T-cell (primary cell): ENCODE measurements at regions not wholly inside any gene's neighbourhood (a gene's known extent, or its start where the extent isn't known, plus 50 kb on each side); places are given as distances from the start of the nearest gene placed in this dataset.

Source experiments
- ATAC-seq, 4 experiments: fragments of 200-7000 bp in 3 of 4; fragments of 150-1000 bp in 1 of 4; cut with Tn5 transposase; replicated peaks in 1 of 4; 1 replicate in 3 of 4; 2 replicates in 1 of 4; pipeline ENCODE4 v1.10.0; 2021; ENCODE audit warnings: moderate library complexity in 3 of 4, mild to moderate bottlenecking in 2 of 4, moderate number of reproducible peaks in 1 of 4
- CTCF ChIA-PET, 2 donors: fragments of 300-600 bp; sonication (Branson Sonifier 250); formaldehyde crosslinking; loops; one replicate each; lab custom pipeline; 2022; ENCODE audit warnings: antibody characterized with exemption in 2 of 2; lab: Charles Lee
- POLR2A ChIA-PET, 2 donors: fragments of 300-600 bp; sonication (Branson Sonifier 250); formaldehyde crosslinking; loops; one replicate each; lab custom pipeline; 2022; ENCODE audit warnings: antibody characterized with exemption in 2 of 2; lab: Charles Lee
- DNase-seq, 35 experiments: peaks; one replicate each; pipeline versions ENCODE4 v3.0.0 to v3.0.0-alpha.2; 2013 to 2023
- H3K27ac ChIP-seq: one replicate; pipeline ENCODE4 v1.5.1; 2013; ENCODE audit warnings: low read length
- H3K27me3 ChIP-seq, 2 experiments: replicated peaks in 1 of 2; 1 replicate in 1 of 2; 2 replicates in 1 of 2; pipeline versions ENCODE4 v1.6.1 to v1.7.0; 2013; ENCODE audit warnings: low read length in 1 of 2, mixed read lengths in 1 of 2; ENCODE audit not compliant: control insufficient read depth in 2 of 2, insufficient read depth in 2 of 2; ENCODE audit errors: extremely low read depth in 1 of 2
- H3K36me3 ChIP-seq, 2 donors: 1 replicate in 1 of 2; 2 replicates in 1 of 2; pipeline versions ENCODE4 v1.6.1 to v1.7.0; 2013; ENCODE audit warnings: low read length in 1 of 2; ENCODE audit not compliant: control insufficient read depth in 2 of 2, insufficient read depth in 1 of 2; ENCODE audit errors: extremely low read depth in 1 of 2
- H3K4me1 ChIP-seq, 2 experiments: 1 replicate in 1 of 2; 2 replicates in 1 of 2; pipeline versions ENCODE4 v1.6.1 to v1.7.0; 2013; ENCODE audit warnings: low read length in 2 of 2, mixed read lengths in 1 of 2; ENCODE audit not compliant: insufficient read depth in 2 of 2, control insufficient read depth in 1 of 2; ENCODE audit errors: extremely low read depth in 1 of 2
- H3K4me3 ChIP-seq, 2 donors: 1 replicate in 1 of 2; 2 replicates in 1 of 2; pipeline versions ENCODE4 v1.5.1 to v1.7.0; 2013; ENCODE audit warnings: mild to moderate bottlenecking in 2 of 2, low read length in 1 of 2, moderate library complexity in 1 of 2; ENCODE audit not compliant: control insufficient read depth in 1 of 2; ENCODE audit errors: extremely low read depth in 1 of 2
- H3K9me3 ChIP-seq: 2 replicates; pipeline ENCODE4 v1.7.0; 2013
- H3K27ac Mint-ChIP-seq, 2 donors: one replicate each; pipeline ENCODE4 v1.8.0; 2020 to 2021; ENCODE audit warnings: mild to moderate bottlenecking in 2 of 2, mixed read lengths in 2 of 2
- H3K27me3 Mint-ChIP-seq, 2 donors: one replicate each; pipeline ENCODE4 v1.8.0; 2021 to 2022; ENCODE audit warnings: mixed read lengths in 2 of 2
- H3K36me3 Mint-ChIP-seq: one replicate; pipeline ENCODE4 v1.8.0; 2021; ENCODE audit warnings: mixed read lengths
- H3K4me1 Mint-ChIP-seq, 3 donors: one replicate each; pipeline ENCODE4 v1.8.0; 2020 to 2022; ENCODE audit warnings: mixed read lengths in 3 of 3, mild to moderate bottlenecking in 1 of 3
- H3K4me3 Mint-ChIP-seq, 3 donors: one replicate each; pipeline ENCODE4 v1.8.0; 2020 to 2022; ENCODE audit warnings: mild to moderate bottlenecking in 3 of 3, mixed read lengths in 3 of 3, moderate library complexity in 3 of 3
- H3K9me3 Mint-ChIP-seq, 3 donors: one replicate each; pipeline ENCODE4 v1.8.0; 2020 to 2022; ENCODE audit warnings: mixed read lengths in 3 of 3
- WGBS: methylation state at CpG from one replicate; pipeline ENCODE4 v1.1.5; 2013; ENCODE audit warnings: missing lambda C conversion rate; ENCODE audit not compliant: insufficient coverage; 5-methylcytosine and 5-hydroxymethylcytosine counted together

DNA sequence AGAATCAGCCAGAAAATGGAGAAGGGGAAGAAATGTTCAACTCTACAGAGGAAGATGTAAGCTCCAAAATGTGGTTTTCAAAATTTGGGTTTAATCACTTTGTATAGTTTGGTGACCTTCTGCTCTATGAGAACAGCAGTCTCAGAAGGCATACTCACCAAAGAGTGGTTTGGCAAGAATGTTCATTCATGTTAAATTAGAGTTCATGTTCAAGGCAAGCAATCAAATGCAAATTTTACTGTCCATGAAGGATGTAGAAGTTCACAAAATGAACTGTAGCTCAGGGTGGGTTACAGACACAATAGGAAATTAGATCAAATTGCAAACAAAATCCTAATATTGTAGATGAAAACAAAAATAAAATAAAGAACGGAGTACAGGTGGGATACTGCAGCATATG lies 606.7 kb upstream of the PCDH20 start:
- Histone ChIP-seq H3K9me3 (no peaks in the 10 kb centered on the region), H3K36me3 (no peaks in the 10 kb centered on the region), H3K27ac (no peak overlapping the region), H3K27me3 (no peaks in the 10 kb centered on the region), H3K4me3 (no peak overlapping the region), H3K4me1 (no peaks in the 10 kb centered on the region)
- ATAC-seq (no peak), DNase-seq (no peak)
- ChIA-PET POLR2A (no interaction called here), CTCF (interaction anchor here in 1 of 2 donors (0.5 kb wide), 1 partner anchor 132 kb away, joined by 3 read pairs; no protein-coding TSS in a partner anchor)
- H3K9me3 Mint-ChIP-seq: peaks cover 4 to 7% (median 6%) of the 10 kb centered on the region in 3 donors
- no peaks in the 10 kb centered on the region for H3K4me1 Mint-ChIP-seq
- no peak overlapping the region for H3K4me3 Mint-ChIP-seq
- H3K36me3 Mint-ChIP-seq: no peaks in the 10 kb centered on the region
- no CpG with 5 or more reads among the region's 1 CpG for WGBS
- H3K27me3 Mint-ChIP-seq: no peaks in the 10 kb centered on the region
- H3K27ac Mint-ChIP-seq: no peak overlapping the region

GRCh38 chr13:62019858-62020257 lies 604.2 kb upstream of the PCDH20 start:
- POLR2A ChIA-PET: no interaction called here
- H3K4me3 Mint-ChIP-seq: no peak overlapping the region
- no peaks in the 10 kb centered on the region for H3K27me3 Mint-ChIP-seq
- ATAC-seq (no peak), DNase-seq (no peak)
- no peak overlapping the region for H3K27ac Mint-ChIP-seq
- Histone ChIP-seq H3K9me3 (no peaks in the 10 kb centered on the region), H3K4me1 (no peaks in the 10 kb centered on the region), H3K27me3 (no peaks in the 10 kb centered on the region), H3K4me3 (no peak overlapping the region), H3K27ac (no peak overlapping the region), H3K36me3 (no peaks in the 10 kb centered on the region)
- H3K9me3 Mint-ChIP-seq: peaks cover 3 to 5% (median 4%) of the 10 kb centered on the region in 3 donors
- CTCF ChIA-PET: no interaction called here
- H3K4me1 Mint-ChIP-seq: no peaks in the 10 kb centered on the region
- H3K36me3 Mint-ChIP-seq: no peaks in the 10 kb centered on the region

DNA sequence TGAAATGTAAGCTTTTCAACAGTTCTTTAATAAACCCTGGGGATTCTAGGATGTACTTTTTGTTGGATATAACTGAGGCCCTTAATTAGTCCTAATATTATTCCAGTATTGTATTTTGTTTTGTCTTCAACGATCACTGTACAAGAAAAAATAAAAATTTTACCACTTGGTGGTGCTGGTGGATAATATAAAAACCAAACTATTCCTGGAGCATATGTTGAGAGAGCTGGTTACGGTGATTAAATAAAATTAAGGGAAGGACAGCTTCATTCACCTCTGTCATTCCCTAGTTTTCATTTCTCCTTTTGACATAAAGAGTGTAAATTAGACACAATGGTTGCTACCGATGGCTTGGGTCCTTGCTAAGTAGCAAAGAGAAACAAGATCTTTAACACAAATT lies 598.6 kb upstream of the PCDH20 start:
- Histone ChIP-seq H3K36me3 (no peaks in the 10 kb centered on the region), H3K4me1 (no peaks in the 10 kb centered on the region), H3K27ac (no peak overlapping the region), H3K27me3 (no peaks in the 10 kb centered on the region), H3K4me3 (no peak overlapping the region), H3K9me3 (no peaks in the 10 kb centered on the region)
- CTCF ChIA-PET: no interaction called here
- DNase-seq (no peak), ATAC-seq (no peak)
- Mint-ChIP-seq H3K4me1 (no peaks in the 10 kb centered on the region), H3K4me3 (no peak overlapping the region), H3K9me3 (peaks cover 0 to 2% (median under 1%) of the 10 kb centered on the region in 3 donors), H3K27ac (no peak overlapping the region), H3K27me3 (no peaks in the 10 kb centered on the region), H3K36me3 (no peaks in the 10 kb centered on the region)
- no CpG with 5 or more reads among the region's 3 CpGs for WGBS
- POLR2A ChIA-PET: interaction anchor here in 1 of 2 donors (0.6 kb wide), 1 partner anchor 27 kb away, joined by 3 read pairs; no protein-coding TSS in a partner anchor

DNA sequence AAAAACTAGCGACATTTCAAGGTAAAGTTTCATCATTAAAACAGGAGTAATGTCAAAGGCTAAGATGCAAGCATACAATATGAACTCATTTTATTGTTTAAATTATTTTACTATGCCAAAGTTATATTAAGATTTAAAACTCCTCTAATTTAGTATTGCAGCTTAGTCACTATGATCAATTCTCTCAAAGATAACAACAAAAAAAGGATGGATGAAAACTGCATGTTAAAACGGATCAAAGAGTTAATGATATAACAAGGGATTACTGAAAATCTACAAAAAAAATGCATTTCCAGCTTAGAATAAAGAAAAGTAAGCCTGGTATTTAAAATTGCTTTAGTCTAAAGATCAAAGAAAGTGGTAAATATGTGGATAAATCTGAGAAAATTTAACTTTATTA lies 587.8 kb upstream of the PCDH20 start:
- no peak overlapping the region for H3K4me3 ChIP-seq
- Mint-ChIP-seq H3K27ac (no peak overlapping the region), H3K9me3 (peaks cover 0 to 25% (median 7%) of the 10 kb centered on the region in 3 donors), H3K27me3 (no peaks in the 10 kb centered on the region), H3K4me3 (no peak overlapping the region), H3K4me1 (no peaks in the 10 kb centered on the region), H3K36me3 (no peaks in the 10 kb centered on the region)
- ATAC-seq (no peak), DNase-seq (no peak)
- H3K36me3 ChIP-seq: no peaks in the 10 kb centered on the region
- POLR2A ChIA-PET: no interaction called here
- H3K27ac ChIP-seq: no peak overlapping the region
- H3K27me3 ChIP-seq: no peaks in the 10 kb centered on the region
- CTCF ChIA-PET: no interaction called here
- H3K9me3 ChIP-seq: no peaks in the 10 kb centered on the region
- no CpG with 5 or more reads among the region's 2 CpGs for WGBS
- no peaks in the 10 kb centered on the region for H3K4me1 ChIP-seq

DNA sequence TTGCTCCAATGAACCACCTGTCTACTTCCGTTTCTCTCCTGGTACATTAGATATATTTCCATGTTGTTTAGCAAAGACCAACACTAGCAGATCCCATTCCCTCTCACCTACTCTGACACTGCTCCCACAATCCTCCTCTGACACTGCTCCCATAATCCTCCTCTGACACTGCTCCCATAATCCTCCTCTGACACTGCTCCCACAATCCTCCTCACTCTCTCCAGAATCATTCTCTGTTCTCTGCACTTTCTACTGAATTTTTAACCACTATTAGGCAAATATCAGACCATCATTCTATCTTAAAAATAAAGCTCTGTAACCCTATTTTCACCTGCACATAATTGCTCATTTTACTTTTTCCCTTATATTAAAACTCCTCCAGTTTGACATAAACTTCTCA lies 578.5 kb upstream of the PCDH20 start:
- Histone ChIP-seq H3K9me3 (no peaks in the 10 kb centered on the region), H3K36me3 (no peaks in the 10 kb centered on the region), H3K4me1 (no peaks in the 10 kb centered on the region), H3K4me3 (no peak overlapping the region), H3K27me3 (no peaks in the 10 kb centered on the region), H3K27ac (no peak overlapping the region)
- H3K36me3 Mint-ChIP-seq: no peaks in the 10 kb centered on the region
- ChIA-PET POLR2A (no interaction called here), CTCF (no interaction called here)
- 79% methylated on average over 1 of the region's 1 CpG for WGBS
- no peaks in the 10 kb centered on the region for H3K27me3 Mint-ChIP-seq
- no peak overlapping the region for H3K4me3 Mint-ChIP-seq
- no peak overlapping the region for H3K27ac Mint-ChIP-seq
- H3K4me1 Mint-ChIP-seq: no peaks in the 10 kb centered on the region
- peaks cover 6 to 25% (median 24%) of the 10 kb centered on the region in 3 donors for H3K9me3 Mint-ChIP-seq
- ATAC-seq: no peak
- DNase-seq: no peak

DNA sequence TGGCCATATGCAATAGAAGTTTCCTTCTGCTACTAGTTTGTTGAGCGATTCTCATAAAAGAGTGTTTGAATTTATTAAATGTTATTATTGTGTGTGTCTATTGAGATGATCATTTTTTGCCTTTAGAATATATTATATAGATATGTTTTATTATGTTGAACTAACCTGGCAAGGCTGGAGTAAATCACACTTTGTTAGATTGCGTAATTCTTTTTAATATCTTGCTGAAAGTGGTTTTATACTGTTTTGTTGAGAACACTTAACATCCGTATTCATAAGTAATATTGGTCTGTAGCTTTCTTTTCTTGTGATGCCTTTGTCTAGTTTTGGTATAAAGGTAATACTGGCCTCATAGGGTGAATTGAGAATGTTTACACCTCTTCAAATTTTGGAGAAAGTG lies 574.3 kb upstream of the PCDH20 start:
- no peaks in the 10 kb centered on the region for H3K4me1 Mint-ChIP-seq
- no peak overlapping the region for H3K4me3 Mint-ChIP-seq
- DNase-seq: no peak
- no CpG with 5 or more reads among the region's 3 CpGs for WGBS
- Histone ChIP-seq H3K4me3 (no peak overlapping the region), H3K9me3 (no peaks in the 10 kb centered on the region), H3K36me3 (no peaks in the 10 kb centered on the region), H3K27ac (no peak overlapping the region), H3K27me3 (no peaks in the 10 kb centered on the region), H3K4me1 (no peaks in the 10 kb centered on the region)
- no peaks in the 10 kb centered on the region for H3K36me3 Mint-ChIP-seq
- peaks cover 6 to 16% (median 12%) of the 10 kb centered on the region in 3 donors for H3K9me3 Mint-ChIP-seq
- no peak overlapping the region for H3K27ac Mint-ChIP-seq
- CTCF ChIA-PET: no interaction called here
- H3K27me3 Mint-ChIP-seq: no peaks in the 10 kb centered on the region
- POLR2A ChIA-PET: no interaction called here
- ATAC-seq: no peak

DNA sequence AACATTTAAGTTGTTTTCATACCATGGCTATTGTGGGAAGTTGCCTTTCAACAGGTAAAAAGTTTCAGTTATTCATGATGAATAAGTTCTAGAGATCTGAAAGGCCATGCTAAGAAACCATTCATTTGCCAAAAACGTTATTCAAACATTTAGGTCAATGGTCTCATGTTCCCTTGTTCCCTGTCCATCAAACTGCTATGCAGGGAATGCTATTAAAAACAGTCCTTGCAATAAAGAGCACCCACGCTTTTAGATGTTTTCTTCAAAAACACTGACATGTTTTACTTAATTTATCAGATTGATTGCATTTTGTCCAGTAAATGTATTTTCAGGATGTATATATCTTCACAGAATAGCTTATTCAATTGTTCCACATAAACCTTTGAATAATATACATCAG lies 573.2 kb upstream of the PCDH20 start:
- Histone ChIP-seq H3K4me1 (no peaks in the 10 kb centered on the region), H3K27me3 (no peaks in the 10 kb centered on the region), H3K4me3 (no peak overlapping the region), H3K9me3 (no peaks in the 10 kb centered on the region), H3K36me3 (no peaks in the 10 kb centered on the region), H3K27ac (no peak overlapping the region)
- H3K9me3 Mint-ChIP-seq: peaks cover 0 to 8% (median 4%) of the 10 kb centered on the region in 3 donors
- ChIA-PET CTCF (no interaction called here), POLR2A (no interaction called here)
- no peak overlapping the region for H3K27ac Mint-ChIP-seq
- ATAC-seq (no peak), DNase-seq (no peak)
- H3K36me3 Mint-ChIP-seq: no peaks in the 10 kb centered on the region
- no peaks in the 10 kb centered on the region for H3K4me1 Mint-ChIP-seq
- WGBS: 0% methylated on average over 1 of the region's 2 CpGs
- no peaks in the 10 kb centered on the region for H3K27me3 Mint-ChIP-seq
- no peak overlapping the region for H3K4me3 Mint-ChIP-seq
